ENCODE measurements at regions not wholly inside any gene's neighbourhood (a gene's known extent, or its start where the extent isn't known, plus 50 kb on each side); places are given as distances from the start of the nearest gene placed in this dataset.

- Mint-ChIP-seq H3K36me3 (ENCODE audit: low read depth) (no peaks in the 10 kb centered on the region), H3K4me1 (no peaks in the 10 kb centered on the region), H3K4me3 (no peak overlapping the region), H3K9me3 (peaks cover 5% of the 10 kb centered on the region), H3K27me3 (no peaks in the 10 kb centered on the region), H3K27ac (no peak overlapping the region)
- intact Hi-C loops (cut with micrococcal nuclease) = no loop called here
- no peak for DNase-seq
Observed at GRCh38 chr20:60653111-60653845, 598.8 kb upstream of the CDH4 start.

GRCh38 chr20:60658681-60659080 lies 593.4 kb upstream of the CDH4 start:
- H3K27ac Mint-ChIP-seq = no peak overlapping the region
- no peak for DNase-seq
- H3K4me3 Mint-ChIP-seq = no peak overlapping the region
- no peaks in the 10 kb centered on the region for H3K27me3 Mint-ChIP-seq
- intact Hi-C loops (cut with micrococcal nuclease) = no loop called here
- H3K4me1 Mint-ChIP-seq = no peaks in the 10 kb centered on the region
- H3K9me3 Mint-ChIP-seq = no peaks in the 10 kb centered on the region
- H3K36me3 Mint-ChIP-seq (ENCODE audit: low read depth) = no peaks in the 10 kb centered on the region

GRCh38 chr20:60659240-60659639 lies 592.8 kb upstream of the CDH4 start:
- intact Hi-C loops (cut with micrococcal nuclease) = no loop called here

GRCh38 chr20:60662307-60662706 lies 589.8 kb upstream of the CDH4 start:
- H3K36me3 Mint-ChIP-seq (ENCODE audit: low read depth) = no peaks in the 10 kb centered on the region
- intact Hi-C loops (cut with micrococcal nuclease) = no loop called here
- H3K27me3 Mint-ChIP-seq = no peaks in the 10 kb centered on the region
- no peaks in the 10 kb centered on the region for H3K4me1 Mint-ChIP-seq
- H3K27ac Mint-ChIP-seq = no peak overlapping the region
- no peak for DNase-seq
- H3K4me3 Mint-ChIP-seq = no peak overlapping the region
- H3K9me3 Mint-ChIP-seq = no peaks in the 10 kb centered on the region

More at GRCh38 chr20:60659240-60659639, 592.8 kb upstream of the CDH4 start:
- no peak for DNase-seq
- no peaks in the 10 kb centered on the region for H3K9me3 Mint-ChIP-seq
- no peaks in the 10 kb centered on the region for H3K4me1 Mint-ChIP-seq
- no peaks in the 10 kb centered on the region for H3K36me3 Mint-ChIP-seq (ENCODE audit: low read depth)
- no peaks in the 10 kb centered on the region for H3K27me3 Mint-ChIP-seq
- no peak overlapping the region for H3K4me3 Mint-ChIP-seq
- H3K27ac Mint-ChIP-seq = no peak overlapping the region

- intact Hi-C loops (cut with micrococcal nuclease) = no loop called here
- H3K27ac Mint-ChIP-seq = no peak overlapping the region
- H3K4me3 Mint-ChIP-seq = no peak overlapping the region
- no peak for DNase-seq
- H3K9me3 Mint-ChIP-seq = no peaks in the 10 kb centered on the region
- H3K36me3 Mint-ChIP-seq (ENCODE audit: low read depth) = no peaks in the 10 kb centered on the region
- H3K4me1 Mint-ChIP-seq = no peaks in the 10 kb centered on the region
- H3K27me3 Mint-ChIP-seq = no peaks in the 10 kb centered on the region
Observed at GRCh38 chr20:60664106-60664505, 588.0 kb upstream of the CDH4 start.

GRCh38 chr20:60667641-60668040 lies 584.4 kb upstream of the CDH4 start:
- no peaks in the 10 kb centered on the region for H3K9me3 Mint-ChIP-seq
- DNase-seq = no peak
- H3K27ac Mint-ChIP-seq = no peak overlapping the region
- H3K36me3 Mint-ChIP-seq (ENCODE audit: low read depth) = no peaks in the 10 kb centered on the region
- intact Hi-C loops (cut with micrococcal nuclease) = no loop called here
- H3K4me1 Mint-ChIP-seq = no peaks in the 10 kb centered on the region
- no peaks in the 10 kb centered on the region for H3K27me3 Mint-ChIP-seq
- H3K4me3 Mint-ChIP-seq = no peak overlapping the region

GRCh38 chr20:60669211-60669610 lies 582.9 kb upstream of the CDH4 start:
- intact Hi-C loops (cut with micrococcal nuclease) = no loop called here
- DNase-seq = no peak
- Mint-ChIP-seq H3K27me3 (no peaks in the 10 kb centered on the region), H3K9me3 (no peaks in the 10 kb centered on the region), H3K4me3 (no peak overlapping the region), H3K4me1 (no peaks in the 10 kb centered on the region), H3K36me3 (ENCODE audit: low read depth) (no peaks in the 10 kb centered on the region), H3K27ac (no peak overlapping the region)

- DNase-seq = no peak
- Mint-ChIP-seq H3K27ac (no peak overlapping the region), H3K4me3 (no peak overlapping the region), H3K36me3 (ENCODE audit: low read depth) (no peaks in the 10 kb centered on the region), H3K4me1 (no peaks in the 10 kb centered on the region), H3K9me3 (no peaks in the 10 kb centered on the region), H3K27me3 (no peaks in the 10 kb centered on the region)
- intact Hi-C loops (cut with micrococcal nuclease) = no loop called here
Observed at GRCh38 chr20:60676011-60676410, 576.0 kb upstream of the CDH4 start.

- Mint-ChIP-seq H3K27me3 (no peaks in the 10 kb centered on the region), H3K4me1 (no peaks in the 10 kb centered on the region), H3K4me3 (no peak overlapping the region), H3K36me3 (ENCODE audit: low read depth) (no peaks in the 10 kb centered on the region), H3K9me3 (no peaks in the 10 kb centered on the region), H3K27ac (no peak overlapping the region)
- DNase-seq = no peak
- intact Hi-C loops (cut with micrococcal nuclease) = no loop called here
Observed at GRCh38 chr20:60677819-60678218, 574.2 kb upstream of the CDH4 start.

GRCh38 chr20:60680554-60680953 lies 571.5 kb upstream of the CDH4 start:
- Mint-ChIP-seq H3K27me3 (no peaks in the 10 kb centered on the region), H3K27ac (no peak overlapping the region), H3K9me3 (no peaks in the 10 kb centered on the region), H3K4me3 (no peak overlapping the region), H3K36me3 (ENCODE audit: low read depth) (no peaks in the 10 kb centered on the region), H3K4me1 (no peaks in the 10 kb centered on the region)
- intact Hi-C loops (cut with micrococcal nuclease) = no loop called here
- no peak for DNase-seq

- DNase-seq = no peak
- H3K9me3 Mint-ChIP-seq = no peaks in the 10 kb centered on the region
- peaks cover 3% of the 10 kb centered on the region for H3K27me3 Mint-ChIP-seq
- no peak overlapping the region for H3K4me3 Mint-ChIP-seq
- H3K27ac Mint-ChIP-seq = no peak overlapping the region
- no peaks in the 10 kb centered on the region for H3K36me3 Mint-ChIP-seq (ENCODE audit: low read depth)
- intact Hi-C loops (cut with micrococcal nuclease) = no loop called here
- no peaks in the 10 kb centered on the region for H3K4me1 Mint-ChIP-seq
Observed at GRCh38 chr20:60687213-60687612, 564.8 kb upstream of the CDH4 start.

- H3K27me3 Mint-ChIP-seq = peaks cover 6% of the 10 kb centered on the region
- H3K27ac Mint-ChIP-seq = no peak overlapping the region
- H3K4me1 Mint-ChIP-seq = no peaks in the 10 kb centered on the region
- intact Hi-C loops (cut with micrococcal nuclease) = no loop called here
- no peaks in the 10 kb centered on the region for H3K9me3 Mint-ChIP-seq
- no peak for DNase-seq
- no peak overlapping the region for H3K4me3 Mint-ChIP-seq
- H3K36me3 Mint-ChIP-seq (ENCODE audit: low read depth) = no peaks in the 10 kb centered on the region
Observed at GRCh38 chr20:60690771-60691170, 561.3 kb upstream of the CDH4 start.

- no peak overlapping the region for H3K4me3 Mint-ChIP-seq
- intact Hi-C loops (cut with micrococcal nuclease) = no loop called here
- no peak for DNase-seq
- H3K36me3 Mint-ChIP-seq (ENCODE audit: low read depth) = no peaks in the 10 kb centered on the region
- no peak overlapping the region for H3K27ac Mint-ChIP-seq
- peaks cover 6% of the 10 kb centered on the region for H3K27me3 Mint-ChIP-seq
- H3K4me1 Mint-ChIP-seq = no peaks in the 10 kb centered on the region
- no peaks in the 10 kb centered on the region for H3K9me3 Mint-ChIP-seq
Observed at GRCh38 chr20:60691966-60692615, 560.0 kb upstream of the CDH4 start.

GRCh38 chr20:60693496-60694133 lies 558.4 kb upstream of the CDH4 start:
- H3K9me3 Mint-ChIP-seq = no peaks in the 10 kb centered on the region
- H3K27me3 Mint-ChIP-seq = peaks cover 6% of the 10 kb centered on the region
- no peak for DNase-seq
- no peak overlapping the region for H3K27ac Mint-ChIP-seq
- no peak overlapping the region for H3K4me3 Mint-ChIP-seq
- no peaks in the 10 kb centered on the region for H3K4me1 Mint-ChIP-seq
- H3K36me3 Mint-ChIP-seq (ENCODE audit: low read depth) = no peaks in the 10 kb centered on the region
- intact Hi-C loops (cut with micrococcal nuclease) = no loop called here
